NCI-H69 (cell line): ENCODE measurements at regions not wholly inside any gene's neighbourhood (a gene's known extent, or its start where the extent isn't known, plus 50 kb on each side); places are given as distances from the start of the nearest gene placed in this dataset.

Experiments used
- DNase-seq: peaks from one replicate; lab custom pipeline; 2025; lab: John Stamatoyannopoulos, UW

DNA sequence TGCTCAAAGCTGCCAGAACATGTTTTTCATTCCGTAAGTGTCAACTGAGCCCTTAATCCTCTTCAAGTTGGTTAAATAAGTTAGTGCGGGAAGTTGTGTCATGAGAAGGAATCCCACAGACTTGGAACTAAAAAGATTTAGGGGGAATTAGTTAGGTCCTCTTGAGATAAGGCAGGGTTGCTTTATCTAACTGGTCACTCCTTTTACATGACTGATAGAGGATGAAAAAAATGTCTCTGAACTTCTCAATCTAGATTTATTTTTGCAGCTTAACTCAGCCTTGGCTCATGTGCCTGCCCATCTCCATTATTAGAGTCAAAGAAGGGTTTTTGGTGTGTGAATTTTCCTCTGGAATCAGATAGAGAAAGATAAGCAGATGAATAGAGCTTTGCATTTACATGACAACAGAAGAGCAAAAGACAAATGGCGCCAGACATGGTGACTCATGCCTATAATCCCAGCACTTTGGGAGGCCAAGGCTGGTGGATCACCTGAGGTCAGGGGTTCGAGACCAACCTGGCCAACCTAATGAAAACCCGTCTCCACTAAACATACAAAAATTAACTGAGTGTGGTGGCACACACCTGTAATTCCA is 882.9 kb downstream of the RPA4 start:
- DNase-seq, result no peak

DNA sequence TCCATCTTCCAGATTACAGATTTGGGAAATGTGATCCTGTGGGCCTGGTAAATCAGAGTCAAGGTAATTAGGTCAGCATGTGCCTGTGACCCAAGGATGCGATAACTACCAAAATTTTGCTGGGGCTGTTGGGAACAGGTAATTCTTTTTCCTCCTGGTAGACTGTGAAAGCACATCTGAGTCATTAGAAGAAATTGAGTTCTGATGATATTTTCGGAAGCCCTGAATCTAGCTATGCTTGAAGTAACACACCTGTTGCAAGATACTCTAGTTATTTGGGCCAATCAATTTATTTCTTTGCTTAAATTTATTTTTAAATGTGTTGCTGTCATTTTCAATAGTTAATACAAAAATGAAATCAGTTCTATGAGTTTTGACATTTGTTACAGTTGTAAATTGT is 903.6 kb downstream of the RPA4 start:
- no peak for DNase-seq

DNA sequence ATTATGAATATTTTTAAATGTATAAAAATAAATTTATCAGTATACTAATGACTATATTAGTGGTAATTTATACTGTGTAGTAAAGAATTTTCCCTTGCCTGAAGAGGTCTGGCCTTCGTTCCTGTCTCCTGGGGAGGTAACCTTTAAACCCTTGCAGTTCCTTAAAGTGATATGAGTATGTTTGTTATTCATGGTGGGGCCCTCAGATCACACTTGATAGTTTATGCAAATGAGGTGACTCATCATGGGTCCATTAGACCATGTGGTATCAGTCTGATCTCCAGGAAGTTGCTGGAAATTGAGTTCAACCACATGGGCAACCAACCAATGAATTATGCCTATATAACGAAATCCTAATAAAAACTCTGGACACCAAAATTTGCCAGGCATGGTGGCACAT is 904.1 kb downstream of the RPA4 start:
- DNase-seq, result no peak

DNA sequence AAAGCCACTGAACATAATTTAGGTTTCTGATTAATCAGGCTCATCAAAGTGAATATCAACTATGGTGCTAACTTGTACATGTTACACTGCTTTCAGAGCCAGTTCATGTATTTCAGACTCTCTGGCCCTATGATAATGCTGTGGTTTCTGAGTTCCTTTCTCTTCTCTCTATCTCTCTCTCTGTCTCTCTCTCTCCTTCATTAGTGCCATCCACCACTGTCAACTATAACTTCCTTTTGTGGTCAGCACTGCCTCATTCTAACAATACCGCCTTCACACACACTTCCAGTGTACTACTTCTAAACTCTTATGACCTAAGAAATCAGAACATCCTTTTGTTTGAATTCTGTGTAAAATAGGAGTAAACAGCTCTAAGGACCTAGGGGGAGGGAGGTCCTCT is 907.1 kb downstream of the RPA4 start:
- no peak for DNase-seq

DNA sequence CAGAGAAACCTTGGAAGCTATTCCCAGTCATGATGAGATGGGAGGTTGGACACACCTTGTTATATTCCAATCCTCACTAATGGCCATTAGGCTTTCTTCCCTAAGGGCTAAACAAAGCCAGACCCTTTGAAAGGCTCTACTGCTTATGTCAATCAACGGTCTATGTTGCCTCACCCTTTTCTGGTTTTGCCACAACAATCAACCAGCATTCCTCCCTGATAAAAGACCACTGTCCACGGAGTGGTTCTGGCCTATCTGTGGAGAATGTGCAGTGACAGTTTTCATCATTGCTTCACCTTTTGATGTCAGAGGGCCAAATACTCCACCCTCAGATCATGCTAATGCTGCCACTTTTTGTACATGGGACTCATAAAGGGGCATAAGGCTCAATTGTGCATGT is 913.4 kb downstream of the RPA4 start:
- DNase-seq, result no peak

DNA sequence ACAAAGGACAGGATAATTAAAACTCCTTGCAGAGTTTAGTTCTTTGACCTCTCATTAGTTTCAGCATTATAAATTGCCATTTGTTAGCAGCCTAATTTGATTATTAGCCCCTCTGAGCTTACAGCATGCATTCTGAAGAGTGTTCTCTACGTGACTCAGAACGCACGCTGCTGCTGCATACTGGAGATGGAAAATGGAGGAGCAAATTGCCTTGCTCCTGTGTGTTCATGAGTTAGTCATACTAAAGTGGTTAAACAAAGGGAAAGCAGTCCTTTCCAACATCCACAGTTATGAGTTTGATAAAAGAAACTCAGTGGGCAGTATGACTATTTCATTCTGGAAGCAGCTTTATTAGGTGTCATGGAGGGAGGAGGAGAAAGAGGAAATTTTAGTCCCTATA is 922.5 kb downstream of the RPA4 start:
- DNase-seq, result no peak

DNA sequence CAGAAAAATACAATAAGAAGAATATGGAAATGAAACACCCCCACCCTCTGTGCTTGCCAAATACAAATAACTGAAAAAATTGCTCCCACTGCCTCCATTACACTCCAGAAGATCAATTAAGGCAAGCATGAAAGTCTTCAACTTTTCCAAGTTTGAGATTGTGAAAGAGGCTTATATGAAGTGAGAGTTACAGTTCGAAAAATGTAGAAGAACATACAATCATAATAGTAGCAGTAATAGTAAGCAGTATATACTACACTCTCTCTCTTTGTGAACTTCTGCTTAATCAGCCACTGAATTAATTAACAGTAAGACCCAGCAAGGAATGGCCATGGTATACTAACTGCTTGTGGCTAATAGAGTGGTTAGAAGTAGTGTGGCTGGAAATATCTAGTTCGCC is 923.2 kb downstream of the RPA4 start:
- DNase-seq, result no peak

DNA sequence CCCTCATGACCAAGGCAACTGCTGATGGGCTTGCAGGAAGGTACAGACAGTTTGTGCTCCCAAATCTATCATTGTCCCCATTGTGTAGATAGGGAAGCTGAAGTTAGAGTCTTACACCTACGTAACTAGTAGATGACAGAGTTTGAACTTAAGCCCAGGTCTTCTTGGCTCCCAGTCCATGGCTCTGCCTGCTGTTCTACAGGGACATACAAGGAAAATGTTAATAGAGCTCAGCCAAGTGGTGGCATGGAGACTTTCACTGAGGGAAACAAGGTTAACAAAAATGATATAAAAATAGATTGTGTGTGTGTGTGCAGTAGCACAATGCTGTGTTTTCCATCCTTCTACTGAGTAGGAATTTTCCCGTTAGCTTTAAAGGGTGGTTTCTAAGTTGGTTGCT is 936.5 kb downstream of the RPA4 start:
- DNase-seq, result no peak

DNA sequence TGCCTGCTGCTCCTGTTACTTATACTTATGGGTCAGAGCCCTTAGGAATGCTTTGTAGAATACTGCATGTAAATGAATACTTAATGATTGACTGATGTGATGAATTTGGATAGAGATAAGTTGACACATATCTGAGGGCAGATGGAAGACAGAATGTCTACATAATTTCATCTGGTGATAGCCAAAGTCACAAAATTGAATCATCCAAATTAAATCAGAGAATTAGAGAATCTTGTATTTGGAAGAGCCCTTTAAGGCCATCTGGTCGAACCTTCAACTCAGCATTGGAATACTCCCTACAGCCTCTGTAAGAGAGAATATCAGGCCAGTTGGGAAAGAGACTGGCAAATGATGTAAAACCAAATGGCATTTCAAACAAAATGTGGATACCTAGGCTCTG is 944.8 kb downstream of the RPA4 start:
- no peak for DNase-seq

DNA sequence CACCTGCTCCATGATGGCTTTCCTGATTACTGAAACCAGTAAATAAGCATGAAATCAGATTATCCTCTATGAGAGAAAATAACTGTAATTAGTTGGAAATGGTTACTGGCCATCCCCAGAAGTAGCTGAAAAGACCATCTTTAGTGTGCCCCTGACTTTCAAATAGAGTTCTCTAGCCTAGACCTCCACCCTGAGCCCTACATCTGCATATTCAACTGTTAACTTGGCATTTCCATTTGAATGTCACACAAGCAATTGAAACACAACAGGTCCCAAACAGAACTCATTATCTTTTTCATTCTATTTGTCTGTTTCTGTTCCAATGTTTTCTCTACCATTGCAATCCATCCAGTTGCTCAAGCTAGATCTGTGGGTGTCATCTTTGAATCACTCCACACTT is 952.3 kb downstream of the RPA4 start:
- DNase-seq, result no peak

DNA sequence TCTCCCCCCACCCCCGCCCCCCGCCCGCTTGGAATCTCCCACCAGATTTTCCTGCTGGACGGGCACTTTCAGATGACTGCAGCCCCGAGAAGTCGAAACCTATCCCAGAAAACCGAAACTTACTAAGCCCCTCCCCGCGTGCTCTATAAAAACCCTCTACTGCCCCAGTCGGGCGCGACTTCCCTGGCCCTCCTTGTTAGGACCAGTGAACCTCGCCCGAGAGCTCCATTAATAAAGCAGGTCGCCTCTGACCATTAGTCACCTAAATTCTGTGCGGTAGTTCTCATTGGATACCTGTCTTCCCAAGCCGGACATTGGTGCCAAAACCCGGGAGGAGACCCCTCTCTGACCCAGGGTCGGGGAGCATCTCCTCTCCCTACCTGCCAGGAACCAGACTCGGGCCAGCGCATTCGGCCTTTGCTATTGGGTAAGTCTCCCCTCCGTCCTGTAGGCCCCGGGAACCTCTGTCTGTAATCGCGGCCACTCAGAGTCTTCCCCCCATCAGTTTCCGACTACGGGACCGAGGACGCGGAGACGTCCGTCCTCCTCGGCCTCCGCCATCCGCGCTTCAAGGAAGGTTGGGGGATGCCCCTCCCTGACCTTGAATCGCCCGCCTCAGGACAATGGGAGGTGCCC is 958.0 kb downstream of the RPA4 start:
- DNase-seq, result no peak

DNA sequence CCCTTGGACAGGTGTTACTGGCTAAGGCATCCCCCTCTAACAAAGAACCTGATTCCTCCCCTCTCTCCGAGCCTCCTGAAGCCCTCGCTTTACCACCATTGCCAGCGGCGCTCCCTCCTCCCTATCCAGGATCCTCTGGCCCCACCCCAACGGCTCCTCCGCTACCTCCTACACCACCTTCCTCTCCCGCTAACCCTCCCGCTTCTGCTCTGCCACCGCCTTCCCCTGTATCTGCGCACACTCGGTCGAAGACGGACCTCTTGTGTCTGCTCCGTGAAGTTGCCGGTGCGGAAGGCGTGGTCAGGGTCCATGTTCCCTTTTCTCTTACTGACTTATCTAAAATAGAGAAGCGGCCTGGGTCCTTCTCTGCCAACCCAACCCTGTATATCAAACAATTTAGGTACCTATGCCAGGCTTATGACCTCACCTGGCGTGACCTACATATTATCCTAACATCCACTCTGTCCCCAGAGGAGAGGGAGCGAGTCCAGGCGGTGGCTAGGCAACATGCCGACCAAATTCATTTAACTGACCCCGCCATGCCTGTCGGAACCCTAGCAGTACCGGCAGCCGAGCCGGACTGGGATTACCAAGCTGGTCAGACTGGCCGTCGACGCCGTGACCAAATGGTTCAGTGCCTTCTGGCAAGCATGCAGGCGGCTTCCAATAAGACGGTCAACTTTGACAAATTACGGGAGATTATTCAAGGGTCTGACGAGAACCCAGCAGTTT is 958.9 kb downstream of the RPA4 start:
- no peak for DNase-seq

DNA sequence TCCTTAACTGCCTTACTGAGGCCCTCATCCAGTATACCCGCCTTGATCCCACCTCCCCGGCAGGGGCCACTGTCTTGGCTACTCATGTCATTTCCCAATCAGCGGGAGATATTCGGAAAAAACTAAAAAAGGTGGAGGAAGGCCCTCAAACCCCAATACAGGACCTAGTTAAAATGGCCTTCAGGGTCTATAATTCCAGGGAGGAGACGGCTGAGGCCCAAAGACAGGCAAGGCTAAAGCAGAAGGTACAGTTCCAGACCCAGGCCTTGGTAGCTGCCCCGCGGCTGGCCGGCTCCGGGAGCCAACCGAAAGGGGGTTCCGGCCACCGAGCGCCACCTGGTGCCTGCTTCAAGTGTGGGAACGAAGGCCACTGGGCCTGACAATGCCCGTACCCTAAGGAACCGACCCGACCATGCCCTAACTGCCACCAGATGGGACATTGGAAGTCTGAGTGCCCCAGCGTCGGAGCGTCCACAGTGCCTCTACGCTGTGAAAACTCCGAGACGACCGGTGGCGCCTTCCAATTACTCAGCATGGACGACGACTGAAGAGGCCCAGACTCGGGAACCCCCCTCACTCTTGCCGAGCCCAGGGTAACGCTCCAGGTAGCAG is 959.6 kb downstream of the RPA4 start:
- no peak for DNase-seq

DNA sequence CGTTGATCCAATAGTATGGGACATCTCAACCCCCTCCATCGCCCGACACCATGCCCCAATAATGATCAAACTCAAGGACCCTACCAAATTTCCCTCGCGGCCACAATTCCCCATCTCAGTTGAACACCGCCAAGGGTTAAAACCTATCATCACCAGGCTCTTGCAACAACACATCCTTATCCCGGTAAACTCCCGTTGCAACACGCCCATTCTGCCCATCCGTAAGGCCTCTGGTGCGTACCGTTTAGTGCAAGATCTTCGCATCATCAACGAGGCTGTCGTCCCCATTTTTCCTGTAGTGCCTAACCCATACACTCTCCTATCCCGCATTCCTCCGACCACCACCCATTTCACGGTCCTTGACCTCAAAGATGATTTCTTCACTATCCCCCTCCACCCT is 960.5 kb downstream of the RPA4 start:
- no peak for DNase-seq

DNA sequence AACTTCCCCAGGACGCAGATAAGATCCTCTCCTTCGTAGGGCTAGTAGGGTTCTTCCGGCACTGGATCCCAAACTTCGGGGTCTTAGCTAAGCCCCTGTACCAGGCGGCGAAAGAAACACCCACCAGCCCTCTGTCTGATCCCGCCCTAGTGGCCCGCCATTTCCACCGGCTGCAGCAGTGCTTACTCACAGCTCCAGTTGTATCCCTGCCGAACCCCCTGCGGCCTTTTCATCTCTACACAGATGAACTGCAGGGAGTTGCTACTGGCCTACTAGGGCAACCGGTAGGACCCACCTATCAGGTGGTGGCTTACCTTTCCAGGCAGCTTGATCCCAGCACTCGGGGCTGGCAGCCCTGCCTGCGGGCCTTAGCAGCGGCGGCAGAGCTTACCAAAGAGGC is 961.2 kb downstream of the RPA4 start:
- no peak for DNase-seq

DNA sequence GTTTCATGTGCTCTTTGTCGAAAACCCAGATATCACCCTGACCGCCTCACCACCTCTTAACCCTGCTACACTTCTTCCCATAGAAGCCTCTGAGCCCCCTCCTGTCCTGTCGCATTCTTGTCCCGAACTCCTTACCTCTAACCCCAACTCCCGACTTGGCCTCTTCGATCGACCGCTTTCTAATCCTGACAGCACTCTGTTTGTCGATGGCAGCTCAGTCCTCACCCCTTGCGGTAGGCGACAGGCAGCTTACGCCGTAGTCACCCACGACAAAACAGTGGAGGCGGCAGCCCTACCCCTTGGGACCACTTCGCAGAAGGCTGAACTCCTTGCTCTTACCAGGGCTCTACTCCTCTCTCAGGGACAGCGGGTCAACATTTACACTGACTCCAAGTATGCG is 961.7 kb downstream of the RPA4 start:
- DNase-seq, result no peak

DNA sequence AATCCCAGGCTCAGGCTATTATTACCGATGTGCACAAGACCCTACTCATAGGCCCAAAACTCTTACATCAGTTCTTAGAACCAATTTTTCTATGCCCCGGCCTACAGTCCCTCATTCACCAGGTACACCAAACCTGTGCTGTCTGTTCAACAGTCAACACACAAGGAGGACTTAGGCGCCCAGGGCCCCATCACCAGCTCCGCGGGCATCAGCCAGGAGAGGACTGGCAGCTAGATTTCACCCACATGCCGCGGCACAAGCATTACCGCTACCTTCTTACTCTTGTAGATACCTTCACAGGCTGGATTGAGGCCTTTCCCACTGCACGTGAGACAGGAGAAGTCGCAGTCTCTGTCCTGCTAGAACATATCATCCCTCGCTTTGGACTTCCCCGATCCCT is 962.5 kb downstream of the RPA4 start:
- DNase-seq, result no peak

DNA sequence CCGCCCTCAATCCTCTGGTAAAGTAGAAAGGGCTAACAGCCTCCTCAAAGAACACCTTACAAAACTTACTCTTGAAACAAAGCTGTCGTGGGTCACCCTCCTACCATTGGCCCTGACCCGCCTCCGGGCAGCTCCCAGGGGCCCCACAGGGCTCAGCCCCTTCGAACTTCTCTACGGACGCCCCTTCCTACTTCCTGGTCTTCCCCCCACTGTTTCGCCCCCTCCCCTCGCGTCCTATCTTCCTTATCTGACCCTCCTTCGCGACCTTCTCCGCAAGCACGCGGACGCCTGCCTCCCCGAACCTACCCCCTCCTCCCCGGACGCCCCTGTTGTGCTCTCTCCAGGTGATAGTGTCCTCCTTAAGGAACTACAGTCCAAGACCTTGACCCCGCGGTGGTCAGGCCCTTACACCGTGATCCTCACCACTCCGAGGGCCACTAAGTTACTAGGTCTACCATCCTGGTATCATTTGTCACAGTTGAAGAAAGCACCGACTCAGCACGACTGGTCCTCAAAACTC is 963.1 kb downstream of the RPA4 start:
- no peak for DNase-seq

DNA sequence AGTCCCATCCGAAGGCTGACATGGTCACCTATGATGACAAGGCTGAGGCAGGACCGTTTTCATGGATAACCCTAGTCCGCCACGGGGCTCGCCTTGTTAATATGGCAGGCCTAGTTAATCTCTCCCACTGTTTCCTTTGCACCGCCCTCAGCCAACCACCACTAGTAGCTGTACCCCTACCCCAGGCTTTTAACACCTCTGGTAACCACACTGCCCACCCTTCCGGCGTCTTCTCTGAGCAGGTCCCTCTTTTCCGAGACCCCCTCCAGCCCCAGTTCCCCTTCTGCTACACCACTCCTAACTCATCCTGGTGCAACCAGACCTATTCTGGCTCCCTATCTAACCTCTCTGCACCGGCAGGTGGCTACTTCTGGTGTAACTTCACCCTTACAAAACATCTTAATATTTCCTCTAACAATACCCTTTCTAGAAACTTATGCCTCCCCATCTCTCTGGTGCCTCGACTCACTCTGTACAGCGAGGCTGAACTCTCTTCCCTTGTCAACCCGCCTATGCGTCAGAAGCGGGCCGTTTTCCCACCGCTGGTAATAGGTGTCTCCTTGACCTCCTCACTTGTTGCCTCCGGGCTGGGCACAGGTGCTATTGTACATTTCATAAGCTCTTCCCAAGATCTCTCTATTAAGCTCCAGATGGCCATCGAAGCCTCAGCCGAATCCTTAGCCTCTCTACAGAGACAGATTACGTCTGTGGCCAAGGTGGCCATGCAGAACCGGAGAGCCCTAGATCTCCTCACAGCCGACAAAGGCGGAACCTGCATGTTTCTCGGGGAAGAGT is 964.4 kb downstream of the RPA4 start:
- no peak for DNase-seq

DNA sequence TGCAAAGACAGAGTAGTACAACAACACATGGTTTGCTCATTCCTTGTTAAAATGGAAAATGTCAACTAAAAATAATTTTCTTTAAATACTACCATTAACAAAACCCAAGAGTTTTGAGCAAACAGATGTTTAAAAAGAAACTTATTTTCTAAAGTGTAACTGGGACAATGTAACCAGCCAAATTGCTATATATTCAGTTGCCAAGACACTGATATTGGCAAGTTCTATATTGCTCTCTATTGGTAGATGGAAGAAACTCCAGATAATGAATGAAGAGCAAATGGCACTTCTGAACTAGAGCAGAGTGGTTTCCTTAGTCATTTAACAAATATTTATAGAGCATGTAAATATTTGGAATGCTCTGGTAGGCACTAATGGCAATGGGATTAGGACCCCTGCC is 966.2 kb downstream of the RPA4 start:
- no peak for DNase-seq

DNA sequence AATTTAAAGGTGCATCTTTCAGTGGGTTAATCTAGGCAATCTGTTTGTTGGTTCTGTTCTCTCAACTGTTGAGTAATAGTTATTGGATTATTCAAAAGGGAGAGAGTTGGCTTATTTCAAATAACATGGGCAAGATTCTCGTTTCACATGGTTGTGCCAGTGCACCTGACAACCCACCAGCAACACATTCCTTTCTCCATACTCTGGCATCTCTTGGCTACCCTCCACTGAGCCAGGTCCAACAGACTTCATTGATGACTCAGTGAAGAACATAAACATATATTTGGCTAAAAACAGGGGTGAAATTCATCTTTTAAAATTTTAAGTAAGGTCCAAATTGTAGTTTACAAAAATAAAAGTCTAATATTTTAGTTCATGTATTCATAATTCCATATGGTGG is 967.2 kb downstream of the RPA4 start:
- no peak for DNase-seq

DNA sequence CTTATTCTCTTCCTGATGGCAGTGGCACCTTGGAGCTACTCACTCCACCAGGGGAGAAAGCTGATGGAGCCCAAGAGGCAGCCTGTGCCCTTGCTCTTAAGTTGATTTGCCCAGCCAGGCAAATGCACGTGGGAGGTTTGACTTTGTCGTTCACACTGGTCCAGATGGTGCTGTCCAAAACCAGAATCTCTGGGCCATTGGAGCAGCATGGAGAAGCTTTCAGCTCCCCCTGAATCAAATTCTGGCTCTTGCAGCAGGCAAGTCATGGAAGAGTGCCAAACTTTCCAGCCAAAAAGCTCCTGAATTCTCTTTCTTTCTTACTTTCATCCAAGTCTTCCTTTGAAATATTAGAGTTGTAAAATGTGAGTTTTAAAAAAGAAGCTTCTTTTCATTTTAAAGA is 970.4 kb downstream of the RPA4 start:
- no peak for DNase-seq
